K562 (cell line): ENCODE measurements at regions not wholly inside any gene's neighbourhood (a gene's known extent, or its start where the extent isn't known, plus 50 kb on each side); places are given as distances from the start of the nearest gene placed in this dataset.
A peak's percentile ranks its signal among the peaks of the same experiment; 100 is the strongest.

Experiments used
- CBX3 ChIP-seq, 2 experiments: IDR thresholded peaks; 1 replicate in 1 of 2; 2 replicates in 1 of 2; pipeline ENCODE4 v1.6.1; 2012; ENCODE audit warnings: inconsistent platforms in 2 of 2, low read length in 2 of 2, borderline replicate concordance in 1 of 2, control low read depth in 1 of 2
- CTCF ChIP-seq, 3 experiments: IDR thresholded peaks in 2 of 3; conservative IDR thresholded peaks in 1 of 3; 2 replicates each; pipeline ENCODE4 v1.5.1; 2011 to 2012; ENCODE audit warnings: low read length in 3 of 3, mild to moderate bottlenecking in 3 of 3, control low read depth in 2 of 3, improper control_type of control experiment in 1 of 3, inconsistent platforms in 1 of 3, low read depth in 1 of 3, mixed read lengths in 1 of 3, moderate library complexity in 1 of 3; ENCODE audit not compliant: insufficient read depth in 2 of 3
- ESRRA ChIP-seq: fragments of 450-650 bp; IDR thresholded peaks from 2 replicates; pipeline ENCODE4 v1.6.1; 2014; ENCODE audit warnings: low read depth, mild to moderate bottlenecking, moderate library complexity, borderline replicate concordance
- ETV6 ChIP-seq, 3 experiments: fragments of 150-350 bp in 1 of 3; sonication (generic) in 1 of 3; formaldehyde crosslinking in 1 of 3; IDR thresholded peaks; 2 replicates each; pipeline versions ENCODE4 v1.6.1 to v1.8.0; 2014 to 2022; ENCODE audit warnings: borderline replicate concordance in 2 of 3, low read depth in 2 of 3, antibody characterized with exemption in 1 of 3, low read length in 1 of 3, mild to moderate bottlenecking in 1 of 3, missing genetic modification reagents in 1 of 3
- MAFG ChIP-seq: fragments of 450-650 bp; conservative IDR thresholded peaks from 2 replicates; pipeline ENCODE4 v1.6.1; 2016; ENCODE audit warnings: missing genetic modification characterization, missing compliant biosample characterization
- MAX ChIP-seq: sonication (generic); formaldehyde crosslinking; IDR thresholded peaks from 2 replicates; pipeline ENCODE4 v1.9.0; 2022; ENCODE audit warnings: mild to moderate bottlenecking, missing genetic modification reagents
- MYNN ChIP-seq, 2 experiments: sonication (generic); formaldehyde crosslinking in 1 of 2; IDR thresholded peaks; 2 replicates each; pipeline versions ENCODE4 v1.5.0 to v1.6.1; 2016 to 2020; ENCODE audit warnings: antibody characterized with exemption in 1 of 2, missing genetic modification reagents in 1 of 2
- NCOA6 ChIP-seq: fragments of 450-650 bp; IDR thresholded peaks from 2 replicates; pipeline ENCODE4 v1.6.1; 2017; ENCODE audit warnings: mild to moderate bottlenecking
- NR1H2 ChIP-seq: sonication (generic); formaldehyde crosslinking; IDR thresholded peaks from 2 replicates; pipeline ENCODE4 v1.4.0; 2020; ENCODE audit warnings: mild to moderate bottlenecking, missing genetic modification reagents
- RFX5 ChIP-seq: IDR thresholded peaks from 2 replicates; pipeline ENCODE4 v1.6.1; 2011; ENCODE audit warnings: low read depth, mild to moderate bottlenecking, improper control_type of control experiment, low read length
- TAF1 ChIP-seq: IDR thresholded peaks from 2 replicates; pipeline ENCODE4 v1.6.1; 2011; ENCODE audit warnings: mild to moderate bottlenecking, low read length, moderate library complexity; ENCODE audit not compliant: insufficient read depth, control insufficient read depth, severe bottlenecking; ENCODE audit errors: extremely low read depth
- ZKSCAN3 ChIP-seq: fragments of 250-450 bp; sonication (Bioruptor Pico); IDR thresholded peaks from 2 replicates; pipeline ENCODE4 v1.4.0; 2020
- ZNF175 ChIP-seq: fragments of 200-800 bp; sonication (Bioruptor generic); IDR thresholded peaks from 2 replicates; pipeline ENCODE4 v1.6.1; 2016; ENCODE audit warnings: low read depth, mild to moderate bottlenecking, missing genetic modification characterization, missing compliant biosample characterization
- ZNF354B ChIP-seq: fragments of 250-450 bp; sonication (Bioruptor Pico); IDR thresholded peaks from 2 replicates; pipeline ENCODE4 v1.4.0; 2020

- TF ChIP-seq NCOA6: no peak
- TF ChIP-seq TAF1: no peak
- no peak for TF ChIP-seq CTCF (IDR thresholded peaks at IDR 0.05 in 2 of 3, conservative IDR thresholded peaks at IDR 0.05 in 1 of 3; ENCODE audit: insufficient read depth in 2 of 3, low read depth in 1 of 3, low read length in 3 of 3)
- TF ChIP-seq MAX (CRISPR knock-in tag): no peak
- peak; percentile 94 for TF ChIP-seq MAFG (tag)
- no peak for TF ChIP-seq ZNF354B (CRISPR knock-in tag)
- TF ChIP-seq ETV6 (IDR thresholded peaks at IDR 0.05; ENCODE audit: borderline replicate concordance in 1 of 2, low read depth in 2 of 2, low read length in 1 of 2): no peak
- TF ChIP-seq ETV6 (CRISPR knock-in tag; IDR thresholded peaks at IDR 0.05; ENCODE audit: borderline replicate concordance): no peak
- no peak for TF ChIP-seq ZNF175 (CRISPR knock-in tag)
- TF ChIP-seq MYNN (IDR thresholded peaks at IDR 0.05): no peak
- TF ChIP-seq MYNN (CRISPR knock-in tag; IDR thresholded peaks at IDR 0.05): no peak
- no peak for TF ChIP-seq CBX3 (IDR thresholded peaks at IDR 0.05; ENCODE audit: borderline replicate concordance in 1 of 2, low read length in 2 of 2)
- TF ChIP-seq NR1H2: no peak
- TF ChIP-seq RFX5: no peak
- no peak for TF ChIP-seq ESRRA
- no peak for TF ChIP-seq ZKSCAN3 (CRISPR knock-in tag)
Measured at GRCh38 chr6:752438-752837, 59.5 kb upstream of the EXOC2 start.
